ENCODE measurements at regions not wholly inside any gene's neighbourhood (a gene's known extent, or its start where the extent isn't known, plus 50 kb on each side); places are given as distances from the start of the nearest gene placed in this dataset.

GRCh38 chr4:79266136-79266535, 59.7 kb downstream of the NAA11 start:
- CTCF ChIA-PET: no interaction called here
- POLR2A ChIA-PET: no interaction called here
- TF ChIP-seq FOXM1 (IDR thresholded peaks at IDR 0.05; ENCODE audit: borderline replicate concordance): no peak
- DNase-seq (ENCODE audit: extremely low spot score): no peak

DNA sequence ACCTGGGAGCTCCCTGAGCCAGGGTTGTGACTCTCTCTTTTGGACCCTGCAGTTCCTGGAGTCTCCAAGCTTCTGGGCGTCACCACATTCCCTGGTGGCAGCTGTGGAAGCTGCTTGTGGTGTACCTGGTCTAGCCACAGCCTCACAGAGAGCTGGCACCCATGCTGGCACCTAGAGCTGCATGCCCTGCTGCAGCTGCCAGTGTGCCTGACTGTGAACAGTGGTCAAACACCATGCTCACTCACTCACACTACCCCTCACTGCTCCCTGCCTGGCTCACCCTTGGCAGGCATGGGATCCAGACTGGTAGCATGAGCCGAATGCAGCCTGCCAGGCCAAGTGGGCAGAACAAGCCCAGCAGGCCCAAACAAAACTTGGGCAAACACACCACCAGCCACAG, 66.6 kb downstream of the NAA11 start:
- DNase-seq (ENCODE audit: extremely low spot score): no peak
- no peak for TF ChIP-seq SP1 (IDR thresholded peaks at IDR 0.05)
- TF ChIP-seq NFRKB (IDR thresholded peaks at IDR 0.05): no peak
- TF ChIP-seq TARDBP (IDR thresholded peaks at IDR 0.05): no peak
- TF ChIP-seq SUZ12 (IDR thresholded peaks at IDR 0.05): no peak
- TF ChIP-seq FOXK2 (IDR thresholded peaks at IDR 0.05): no peak
- no peak for TF ChIP-seq PKNOX1 (IDR thresholded peaks at IDR 0.05)
- no peak for TF ChIP-seq ELF4 (IDR thresholded peaks at IDR 0.05)
- no peak for TF ChIP-seq BHLHE40 (IDR thresholded peaks at IDR 0.05; ENCODE audit: borderline replicate concordance)
- no peak for TF ChIP-seq CTBP1 (IDR thresholded peaks at IDR 0.05; ENCODE audit: borderline replicate concordance)
- TF ChIP-seq FOXA1 (IDR thresholded peaks at IDR 0.05): no peak
- no peak for TF ChIP-seq FOXM1 (IDR thresholded peaks at IDR 0.05; ENCODE audit: borderline replicate concordance)
- TF ChIP-seq ZNF384 (IDR thresholded peaks at IDR 0.05): no peak
- ChIA-PET POLR2A (no interaction called here), CTCF (no interaction called here)

GRCh38 chr4:79258614-79259176, 67.2 kb downstream of the NAA11 start:
- no peak for DNase-seq (ENCODE audit: extremely low spot score)
- POLR2A ChIA-PET: no interaction called here
- CTCF ChIA-PET: no interaction called here
- no peak for TF ChIP-seq CTBP1 (IDR thresholded peaks at IDR 0.05; ENCODE audit: borderline replicate concordance)
- TF ChIP-seq SP1 (IDR thresholded peaks at IDR 0.05): no peak
- TF ChIP-seq LEF1 (IDR thresholded peaks at IDR 0.05; ENCODE audit: borderline replicate concordance): no peak
- TF ChIP-seq ELF4 (IDR thresholded peaks at IDR 0.05): no peak
- TF ChIP-seq FOXA1 (IDR thresholded peaks at IDR 0.05): no peak
- no peak for TF ChIP-seq FOXK2 (IDR thresholded peaks at IDR 0.05)
- TF ChIP-seq HDGF (IDR thresholded peaks at IDR 0.05; ENCODE audit: borderline replicate concordance): no peak
- no peak for TF ChIP-seq ARNT (IDR thresholded peaks at IDR 0.05)
- TF ChIP-seq ZNF384 (IDR thresholded peaks at IDR 0.05): no peak

DNA sequence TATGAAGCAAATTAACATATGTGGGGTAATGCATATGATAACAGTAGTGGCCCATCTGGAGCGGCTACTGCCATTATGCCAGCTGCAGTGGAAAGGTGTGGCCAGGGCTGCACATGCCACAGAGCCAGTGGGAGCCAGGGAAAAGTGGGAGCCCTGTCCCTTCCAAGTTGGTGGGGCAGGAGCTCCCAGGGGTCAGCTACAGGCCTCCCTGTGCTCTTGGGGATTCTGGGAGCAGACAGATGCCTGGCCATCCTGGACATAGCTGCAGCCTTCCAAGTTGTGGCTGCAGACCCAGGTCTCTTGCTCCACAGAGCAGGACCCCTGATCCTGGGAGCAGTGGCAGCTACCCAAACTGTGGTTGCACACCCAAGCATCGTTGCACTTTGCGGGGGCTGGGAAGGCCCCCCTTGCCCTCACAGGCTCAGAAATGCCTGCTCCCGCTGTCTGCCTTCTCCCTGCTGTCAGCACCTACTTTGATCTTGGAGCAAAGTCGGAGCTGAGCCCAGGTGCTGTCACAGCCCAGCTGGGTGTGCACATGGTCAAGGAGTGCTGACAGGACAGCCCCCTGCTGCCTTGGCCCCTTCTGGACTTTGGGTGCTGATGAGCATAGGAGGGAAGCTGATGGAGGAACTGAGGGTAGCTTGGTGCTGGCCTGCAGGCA, 67.8 kb downstream of the NAA11 start:
- CTCF ChIA-PET: no interaction called here
- no peak for DNase-seq (ENCODE audit: extremely low spot score)
- POLR2A ChIA-PET: no interaction called here

GRCh38 chr4:79255793-79256192, 70.1 kb downstream of the NAA11 start:
- TF ChIP-seq PKNOX1 (IDR thresholded peaks at IDR 0.05) (no peak), TARDBP (IDR thresholded peaks at IDR 0.05) (no peak), LEF1 (IDR thresholded peaks at IDR 0.05; ENCODE audit: borderline replicate concordance) (no peak), HDGF (IDR thresholded peaks at IDR 0.05; ENCODE audit: borderline replicate concordance) (no peak), CTBP1 (IDR thresholded peaks at IDR 0.05; ENCODE audit: borderline replicate concordance) (no peak)
- POLR2A ChIA-PET: no interaction called here
- DNase-seq (ENCODE audit: extremely low spot score): no peak
- CTCF ChIA-PET: no interaction called here

More for the DNA sequence above, 67.8 kb downstream of the NAA11 start:
- TF ChIP-seq SUZ12 (IDR thresholded peaks at IDR 0.05): no peak
- TF ChIP-seq PKNOX1 (IDR thresholded peaks at IDR 0.05): no peak
- TF ChIP-seq CTBP1 (IDR thresholded peaks at IDR 0.05; ENCODE audit: borderline replicate concordance): no peak
- no peak for TF ChIP-seq FOXA1 (IDR thresholded peaks at IDR 0.05)
- no peak for TF ChIP-seq ZNF384 (IDR thresholded peaks at IDR 0.05)
- TF ChIP-seq BHLHE40 (IDR thresholded peaks at IDR 0.05; ENCODE audit: borderline replicate concordance): no peak
- no peak for TF ChIP-seq SP1 (IDR thresholded peaks at IDR 0.05)
- TF ChIP-seq ELF4 (IDR thresholded peaks at IDR 0.05): no peak
- TF ChIP-seq HDGF (IDR thresholded peaks at IDR 0.05; ENCODE audit: borderline replicate concordance): no peak
- no peak for TF ChIP-seq NFRKB (IDR thresholded peaks at IDR 0.05)
- no peak for TF ChIP-seq FOXK2 (IDR thresholded peaks at IDR 0.05)
- no peak for TF ChIP-seq TARDBP (IDR thresholded peaks at IDR 0.05)
- no peak for TF ChIP-seq ARNT (IDR thresholded peaks at IDR 0.05)
- TF ChIP-seq LEF1 (IDR thresholded peaks at IDR 0.05; ENCODE audit: borderline replicate concordance): no peak

DNA sequence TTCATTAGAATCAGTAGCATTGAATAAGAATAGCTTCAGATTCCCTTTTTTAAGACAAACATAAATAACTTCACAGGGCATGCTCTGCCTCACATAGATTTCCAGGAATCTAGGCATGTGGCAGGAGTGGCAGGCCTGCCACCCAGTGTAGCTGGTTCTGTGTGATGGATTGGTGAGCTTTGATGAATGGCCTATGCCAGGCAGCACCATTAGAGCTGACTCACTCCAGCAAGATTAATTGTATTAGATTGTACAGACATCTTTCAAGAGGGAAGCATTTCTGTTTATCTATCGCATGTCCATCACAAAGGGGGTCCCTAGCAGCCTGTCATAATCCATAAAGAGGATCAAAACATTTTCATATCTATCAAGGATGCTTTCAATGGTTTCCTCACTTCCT, 71.9 kb downstream of the NAA11 start:
- DNase-seq (ENCODE audit: extremely low spot score): no peak
- ChIA-PET POLR2A (no interaction called here), CTCF (no interaction called here)
- TF ChIP-seq FOXM1 (IDR thresholded peaks at IDR 0.05; ENCODE audit: borderline replicate concordance) (no peak), SP1 (IDR thresholded peaks at IDR 0.05) (no peak), SUZ12 (IDR thresholded peaks at IDR 0.05) (no peak), ARNT (IDR thresholded peaks at IDR 0.05) (no peak), ELF4 (IDR thresholded peaks at IDR 0.05) (no peak), BHLHE40 (IDR thresholded peaks at IDR 0.05; ENCODE audit: borderline replicate concordance) (no peak), HDGF (IDR thresholded peaks at IDR 0.05; ENCODE audit: borderline replicate concordance) (no peak), NFRKB (IDR thresholded peaks at IDR 0.05) (no peak), FOXK2 (IDR thresholded peaks at IDR 0.05) (no peak), PKNOX1 (IDR thresholded peaks at IDR 0.05) (no peak), TARDBP (IDR thresholded peaks at IDR 0.05) (no peak), ZNF384 (IDR thresholded peaks at IDR 0.05) (no peak), CTBP1 (IDR thresholded peaks at IDR 0.05; ENCODE audit: borderline replicate concordance) (no peak), L3MBTL2 (conservative IDR thresholded peaks at IDR 0.05) (no peak), LEF1 (IDR thresholded peaks at IDR 0.05; ENCODE audit: borderline replicate concordance) (no peak), FOXA1 (IDR thresholded peaks at IDR 0.05) (no peak)
